ENCODE measurements at regions not wholly inside any gene's neighbourhood (a gene's known extent, or its start where the extent isn't known, plus 50 kb on each side); places are given as distances from the start of the nearest gene placed in this dataset.

- DNase-seq (ENCODE audit: low read depth), result no peak
- H3K4me3 ChIP-seq (ENCODE audit: low read depth, low read length), result no peak overlapping the region
- no peak for TF ChIP-seq CTCF (IDR thresholded peaks at IDR 0.05; ENCODE audit: low read depth, low read length, missing control alignments)
Measured at GRCh38 chr11:111046291-111046690, 199.2 kb upstream of the POU2AF2 start.

- no peak for DNase-seq (ENCODE audit: low read depth)
- TF ChIP-seq CTCF (IDR thresholded peaks at IDR 0.05; ENCODE audit: low read depth, low read length, missing control alignments), result no peak
- no peak overlapping the region for H3K4me3 ChIP-seq (ENCODE audit: low read depth, low read length)
Measured at GRCh38 chr11:111045874-111046273, 199.7 kb upstream of the POU2AF2 start.

- no peak overlapping the region for H3K4me3 ChIP-seq (ENCODE audit: low read depth, low read length)
- TF ChIP-seq CTCF (IDR thresholded peaks at IDR 0.05; ENCODE audit: low read depth, low read length, missing control alignments), result no peak
Measured at GRCh38 chr11:111045407-111045803, 200.1 kb upstream of the POU2AF2 start.

GRCh38 chr11:111044751-111045406 is 200.6 kb upstream of the POU2AF2 start:
- TF ChIP-seq CTCF (IDR thresholded peaks at IDR 0.05; ENCODE audit: low read depth, low read length, missing control alignments), result no peak
- no peak overlapping the region for H3K4me3 ChIP-seq (ENCODE audit: low read depth, low read length)
- DNase-seq (ENCODE audit: low read depth), result no peak

More at GRCh38 chr11:111045407-111045803, 200.1 kb upstream of the POU2AF2 start:
- no peak for DNase-seq (ENCODE audit: low read depth)

GRCh38 chr11:111039982-111040381 is 205.5 kb upstream of the POU2AF2 start:
- TF ChIP-seq CTCF (IDR thresholded peaks at IDR 0.05; ENCODE audit: low read depth, low read length, missing control alignments), result no peak
- H3K4me3 ChIP-seq (ENCODE audit: low read depth, low read length), result no peak overlapping the region
- no peak for DNase-seq (ENCODE audit: low read depth)

GRCh38 chr11:111035746-111036145 is 209.8 kb upstream of the POU2AF2 start:
- TF ChIP-seq CTCF (IDR thresholded peaks at IDR 0.05; ENCODE audit: low read depth, low read length, missing control alignments), result no peak
- H3K4me3 ChIP-seq (ENCODE audit: low read depth, low read length), result no peak overlapping the region
- DNase-seq (ENCODE audit: low read depth), result no peak

- DNase-seq (ENCODE audit: low read depth), result no peak
- TF ChIP-seq CTCF (IDR thresholded peaks at IDR 0.05; ENCODE audit: low read depth, low read length, missing control alignments), result no peak
- H3K4me3 ChIP-seq (ENCODE audit: low read depth, low read length), result no peak overlapping the region
Measured at GRCh38 chr11:111026241-111026640, 219.3 kb upstream of the POU2AF2 start.

Data from GM12864 (cell line).